GM12865 (cell line): ENCODE measurements at regions not wholly inside any gene's neighbourhood (a gene's known extent, or its start where the extent isn't known, plus 50 kb on each side); places are given as distances from the start of the nearest gene placed in this dataset.

ENCODE experiments used
- DNase-seq: peaks from one replicate; pipeline ENCODE4 v3.0.0; 2010; ENCODE audit warnings: low read depth
- H3K4me3 ChIP-seq: 2 replicates; pipeline ENCODE4 v1.5.1; 2011; ENCODE audit warnings: mild to moderate bottlenecking, low read depth, low read length, control low read depth
- CTCF ChIP-seq: IDR thresholded peaks from 2 replicates; pipeline ENCODE4 v1.5.1; 2011; ENCODE audit warnings: low read length, control low read depth, low read depth, inconsistent platforms; ENCODE audit not compliant: insufficient read depth; ENCODE audit errors: missing control alignments

GRCh38 chr3:95312650-95313049 lies 1249.8 kb downstream of the NSUN3 start:
- H3K4me3 ChIP-seq, result no peak overlapping the region
- no peak for DNase-seq
- no peak for TF ChIP-seq CTCF

GRCh38 chr3:95319921-95320494 lies 1257.1 kb downstream of the NSUN3 start:
- H3K4me3 ChIP-seq, result no peak overlapping the region
- no peak for DNase-seq
- TF ChIP-seq CTCF, result no peak

GRCh38 chr3:95327478-95327877 lies 1264.6 kb downstream of the NSUN3 start:
- DNase-seq, result no peak
- H3K4me3 ChIP-seq, result no peak overlapping the region
- no peak for TF ChIP-seq CTCF

GRCh38 chr3:95333826-95334225 lies 1271.0 kb downstream of the NSUN3 start:
- no peak for TF ChIP-seq CTCF
- H3K4me3 ChIP-seq, result no peak overlapping the region
- no peak for DNase-seq

- no peak for TF ChIP-seq CTCF
These were observed 1271.6 kb downstream of the NSUN3 start for GRCh38 chr3:95334461-95334860.

GRCh38 chr3:95335517-95335916 lies 1272.7 kb downstream of the NSUN3 start:
- no peak overlapping the region for H3K4me3 ChIP-seq
- no peak for TF ChIP-seq CTCF
- DNase-seq, result no peak

More at GRCh38 chr3:95334461-95334860, 1271.6 kb downstream of the NSUN3 start:
- DNase-seq, result no peak
- H3K4me3 ChIP-seq, result no peak overlapping the region

GRCh38 chr3:95338446-95338845 lies 1275.6 kb downstream of the NSUN3 start:
- no peak for DNase-seq
- TF ChIP-seq CTCF, result no peak
- H3K4me3 ChIP-seq, result no peak overlapping the region
